ENCODE measurements at regions not wholly inside any gene's neighbourhood (a gene's known extent, or its start where the extent isn't known, plus 50 kb on each side); places are given as distances from the start of the nearest gene placed in this dataset.

GRCh38 chr9:87029905-87030304, 82.6 kb upstream of the GAS1 start:
- TF ChIP-seq CTCF (IDR thresholded peaks at IDR 0.05) (no peak), POLR2A (IDR thresholded peaks at IDR 0.05) (no peak)
